Liver (tissue), 8 donors: ENCODE measurements at regions not wholly inside any gene's neighbourhood (a gene's known extent, or its start where the extent isn't known, plus 50 kb on each side); places are given as distances from the start of the nearest gene placed in this dataset.

ENCODE experiments used
- DNase-seq: peaks from one replicate; pipeline ENCODE4 v3.0.0-alpha.2; 2017; ENCODE audit warnings: low spot score
- H3K27ac ChIP-seq, 2 donors: one replicate each; pipeline ENCODE4 v1.7.0; 2013; ENCODE audit warnings: inconsistent platforms in 2 of 2, low read length in 2 of 2, control low read depth in 1 of 2, low read depth in 1 of 2, mild to moderate bottlenecking in 1 of 2
- H3K27me3 ChIP-seq, 4 donors: one replicate each; pipeline versions ENCODE4 v1.6.1 to v1.7.0; 2013; ENCODE audit warnings: low read length in 3 of 4, inconsistent platforms in 1 of 4, mild to moderate bottlenecking in 1 of 4, moderate library complexity in 1 of 4; ENCODE audit not compliant: control insufficient read depth in 4 of 4, insufficient read depth in 4 of 4
- H3K36me3 ChIP-seq, 4 donors: one replicate each; pipeline versions ENCODE4 v1.6.1 to v1.7.0; 2013; ENCODE audit warnings: low read length in 3 of 4, mild to moderate bottlenecking in 3 of 4, low read depth in 1 of 4, moderate library complexity in 1 of 4; ENCODE audit not compliant: control insufficient read depth in 4 of 4, insufficient read depth in 3 of 4
- H3K4me1 ChIP-seq, 4 donors: one replicate each; pipeline versions ENCODE4 v1.6.1 to v1.7.0; 2013; ENCODE audit warnings: low read length in 3 of 4, mild to moderate bottlenecking in 3 of 4, moderate library complexity in 1 of 4; ENCODE audit not compliant: control insufficient read depth in 4 of 4, insufficient read depth in 4 of 4
- H3K4me3 ChIP-seq, 3 donors: one replicate each; pipeline versions ENCODE4 v1.6.1 to v1.7.0; 2013; ENCODE audit warnings: low read length in 3 of 3, control low read depth in 1 of 3, low read depth in 1 of 3, mild to moderate bottlenecking in 1 of 3
- H3K9ac ChIP-seq, 2 donors: one replicate each; pipeline ENCODE4 v1.7.0; 2013; ENCODE audit warnings: low read length in 2 of 2, mild to moderate bottlenecking in 2 of 2, moderate library complexity in 2 of 2, control low read depth in 1 of 2, low read depth in 1 of 2
- H3K9me3 ChIP-seq, 4 donors: one replicate each; pipeline versions ENCODE4 v1.6.1 to v1.7.0; 2013; ENCODE audit warnings: low read length in 3 of 4; ENCODE audit not compliant: control insufficient read depth in 4 of 4
- ATF3 ChIP-seq: IDR thresholded peaks from 2 replicates; pipeline ENCODE4 v1.6.1; 2016; ENCODE audit warnings: antibody characterized with exemption
- EGR1 ChIP-seq, 2 donors: IDR thresholded peaks; 2 replicates each; pipeline ENCODE4 v1.6.1; 2016 to 2018; ENCODE audit warnings: antibody characterized with exemption in 2 of 2, low read depth in 2 of 2
- FOXA1 ChIP-seq: IDR thresholded peaks from 2 replicates; pipeline ENCODE4 v1.6.1; 2016; ENCODE audit warnings: antibody characterized with exemption
- FOXA2 ChIP-seq: IDR thresholded peaks from 2 replicates; pipeline ENCODE4 v1.6.1; 2016; ENCODE audit warnings: antibody characterized with exemption
- GABPA ChIP-seq, 2 donors: IDR thresholded peaks in 1 of 2; conservative IDR thresholded peaks in 1 of 2; 2 replicates each; pipeline ENCODE4 v1.6.1; 2016; ENCODE audit warnings: antibody characterized with exemption in 2 of 2, mild to moderate bottlenecking in 1 of 2, moderate library complexity in 1 of 2
- HNF4A ChIP-seq, 2 donors: conservative IDR thresholded peaks; 2 replicates each; pipeline ENCODE4 v1.6.1; 2016; ENCODE audit warnings: antibody characterized with exemption in 2 of 2, mild to moderate bottlenecking in 2 of 2
- HNF4G ChIP-seq: IDR thresholded peaks from 2 replicates; pipeline ENCODE4 v1.6.1; 2016; ENCODE audit warnings: antibody characterized with exemption
- JUND ChIP-seq, 2 donors: IDR thresholded peaks; 2 replicates each; pipeline ENCODE4 v1.6.1; 2016; ENCODE audit warnings: antibody characterized with exemption in 2 of 2
- NR2F2 ChIP-seq: IDR thresholded peaks from 2 replicates; pipeline ENCODE4 v1.6.1; 2016; ENCODE audit warnings: antibody characterized with exemption
- RAD21 ChIP-seq, 2 donors: IDR thresholded peaks; 2 replicates each; pipeline ENCODE4 v1.6.1; 2016; ENCODE audit warnings: antibody characterized with exemption in 2 of 2, mild to moderate bottlenecking in 2 of 2
- REST ChIP-seq: IDR thresholded peaks from 2 replicates; pipeline ENCODE4 v1.6.1; 2016; ENCODE audit warnings: antibody characterized with exemption, mild to moderate bottlenecking
- RXRA ChIP-seq, 2 donors: IDR thresholded peaks; 2 replicates each; pipeline ENCODE4 v1.6.1; 2017 to 2018; ENCODE audit warnings: antibody characterized with exemption in 2 of 2, mild to moderate bottlenecking in 1 of 2
- YY1 ChIP-seq: IDR thresholded peaks from 2 replicates; pipeline ENCODE4 v1.6.1; 2016; ENCODE audit warnings: antibody characterized with exemption, mild to moderate bottlenecking
- WGBS: extraction: QIAGEN DNeasy Blood & Tissue Kit; methylation state at CpG from one replicate; pipeline ENCODE4 v1.1.7; 2013; 5-methylcytosine and 5-hydroxymethylcytosine counted together
- TF ChIP-seq, protein P1 (sequence below): fragments of 150-350 bp; IDR thresholded peaks from 2 replicates; pipeline ENCODE4 v1.5.1; 2017; ENCODE audit warnings: improper control_type of control experiment, low read depth, low read length; ENCODE audit not compliant: missing input control
- donor health status: healthy.
- donor health status: healthy.
- donor health status: healthy.
- donor health status: healthy.
- donor health status: healthy.

DNA sequence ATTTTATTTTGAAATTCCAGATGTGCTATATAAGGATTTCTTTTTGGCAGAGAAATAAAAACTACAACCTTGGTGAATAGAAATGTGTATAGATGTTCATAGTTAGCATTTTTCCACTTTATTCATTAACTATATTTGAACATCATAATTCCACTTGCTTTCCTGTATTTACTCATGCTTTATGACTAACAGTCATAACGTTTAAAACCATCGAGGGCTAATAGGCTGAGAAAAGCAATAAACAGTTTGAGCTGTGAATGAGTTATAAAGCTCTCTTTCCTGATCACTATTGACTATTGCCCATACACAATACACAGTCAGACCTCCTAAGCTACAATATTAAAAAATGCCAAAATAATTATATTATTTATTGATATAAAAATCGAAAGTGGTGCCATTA is 502.1 kb upstream of the RASGRP1 start (continued):
- TF ChIP-seq NR2F2 (no peak), YY1 (no peak), HNF4G (no peak), REST (no peak)

- 62% methylated on average over 5 of the region's 5 CpGs for WGBS
- no peak overlapping the region for H3K27ac ChIP-seq
- DNase-seq: no peak
- H3K36me3 ChIP-seq: no peaks in the 10 kb centered on the region
- no peak for TF ChIP-seq EGR1 (IDR thresholded peaks at IDR 0.05; ENCODE audit: low read depth in 2 of 2)
- no peak for TF ChIP-seq YY1
- no peak for TF ChIP-seq NR2F2
- TF ChIP-seq HNF4A (conservative IDR thresholded peaks at IDR 0.05): no peak
- TF ChIP-seq RAD21 (IDR thresholded peaks at IDR 0.05): no peak
- no peak for TF ChIP-seq ATF3
- TF ChIP-seq HNF4G: no peak
- TF ChIP-seq REST: no peak
- TF ChIP-seq RXRA (IDR thresholded peaks at IDR 0.05): no peak
- TF ChIP-seq GABPA (IDR thresholded peaks at IDR 0.05 in 1 of 2, conservative IDR thresholded peaks at IDR 0.05 in 1 of 2): no peak
- TF ChIP-seq FOXA2: no peak
- no peak for TF ChIP-seq FOXA1
- TF ChIP-seq, protein P1, sequence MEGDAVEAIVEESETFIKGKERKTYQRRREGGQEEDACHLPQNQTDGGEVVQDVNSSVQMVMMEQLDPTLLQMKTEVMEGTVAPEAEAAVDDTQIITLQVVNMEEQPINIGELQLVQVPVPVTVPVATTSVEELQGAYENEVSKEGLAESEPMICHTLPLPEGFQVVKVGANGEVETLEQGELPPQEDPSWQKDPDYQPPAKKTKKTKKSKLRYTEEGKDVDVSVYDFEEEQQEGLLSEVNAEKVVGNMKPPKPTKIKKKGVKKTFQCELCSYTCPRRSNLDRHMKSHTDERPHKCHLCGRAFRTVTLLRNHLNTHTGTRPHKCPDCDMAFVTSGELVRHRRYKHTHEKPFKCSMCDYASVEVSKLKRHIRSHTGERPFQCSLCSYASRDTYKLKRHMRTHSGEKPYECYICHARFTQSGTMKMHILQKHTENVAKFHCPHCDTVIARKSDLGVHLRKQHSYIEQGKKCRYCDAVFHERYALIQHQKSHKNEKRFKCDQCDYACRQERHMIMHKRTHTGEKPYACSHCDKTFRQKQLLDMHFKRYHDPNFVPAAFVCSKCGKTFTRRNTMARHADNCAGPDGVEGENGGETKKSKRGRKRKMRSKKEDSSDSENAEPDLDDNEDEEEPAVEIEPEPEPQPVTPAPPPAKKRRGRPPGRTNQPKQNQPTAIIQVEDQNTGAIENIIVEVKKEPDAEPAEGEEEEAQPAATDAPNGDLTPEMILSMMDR: no peak
- TF ChIP-seq JUND (IDR thresholded peaks at IDR 0.05): no peak
- no peaks in the 10 kb centered on the region for H3K4me1 ChIP-seq
- no peaks in the 10 kb centered on the region for H3K9me3 ChIP-seq
- no peak overlapping the region for H3K4me3 ChIP-seq
- H3K9ac ChIP-seq: no peak overlapping the region
- H3K27me3 ChIP-seq: peaks cover 0 to 3% (median 0%) of the 10 kb centered on the region in 4 donors
Measured at GRCh38 chr15:39074341-39074985, 506.4 kb upstream of the THBS1 start.
